Left renal cortex interstitium (tissue), 4 donors: ENCODE measurements at regions not wholly inside any gene's neighbourhood (a gene's known extent, or its start where the extent isn't known, plus 50 kb on each side); places are given as distances from the start of the nearest gene placed in this dataset.

Experiments
- DNase-seq, 4 donors: peaks; one replicate each; pipeline ENCODE4 v3.0.0-alpha.2; 2013; ENCODE audit warnings: low read depth in 4 of 4, low spot score in 2 of 4, missing footprints in 1 of 4

DNA sequence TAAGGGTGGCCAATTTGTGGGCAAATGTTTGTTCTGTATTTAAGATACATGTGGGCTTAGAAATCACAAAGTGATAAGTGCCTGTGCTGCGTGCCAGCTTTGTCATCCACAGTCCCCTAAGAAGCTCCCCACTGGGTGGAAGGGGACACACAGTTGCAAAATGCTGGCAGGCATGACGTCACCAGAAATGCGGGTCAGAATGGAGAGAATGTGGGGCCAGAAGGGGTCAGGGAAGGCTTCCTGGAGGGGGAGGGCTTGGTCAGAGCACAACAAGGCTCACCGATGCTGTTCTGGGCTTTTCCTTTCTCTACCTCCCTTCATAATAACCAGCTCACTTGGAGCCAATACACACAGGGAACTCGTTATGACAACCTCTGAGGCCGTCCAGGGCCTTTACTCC, 207.3 kb downstream of the URI1 start:
- no peak for DNase-seq

DNA sequence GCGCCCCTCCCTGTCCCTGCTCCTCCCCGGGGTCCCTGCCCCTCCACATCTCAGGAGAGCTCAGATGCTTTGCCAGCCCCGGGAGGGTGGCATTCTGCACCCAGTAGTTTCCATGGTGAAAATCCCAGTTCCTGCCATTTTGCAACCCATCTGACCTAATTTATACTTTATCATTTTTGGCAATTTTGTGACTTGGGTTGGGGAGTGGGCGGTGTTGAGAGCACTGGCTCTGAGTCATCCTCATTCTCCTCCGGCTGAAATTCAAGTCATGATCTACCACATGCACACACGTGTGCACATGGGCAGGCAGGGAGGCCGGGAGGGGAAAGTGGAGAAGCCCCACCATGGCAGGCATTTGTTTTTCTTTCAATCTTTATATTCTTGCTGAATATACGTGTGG, 208.6 kb downstream of the URI1 start:
- no peak for DNase-seq

DNA sequence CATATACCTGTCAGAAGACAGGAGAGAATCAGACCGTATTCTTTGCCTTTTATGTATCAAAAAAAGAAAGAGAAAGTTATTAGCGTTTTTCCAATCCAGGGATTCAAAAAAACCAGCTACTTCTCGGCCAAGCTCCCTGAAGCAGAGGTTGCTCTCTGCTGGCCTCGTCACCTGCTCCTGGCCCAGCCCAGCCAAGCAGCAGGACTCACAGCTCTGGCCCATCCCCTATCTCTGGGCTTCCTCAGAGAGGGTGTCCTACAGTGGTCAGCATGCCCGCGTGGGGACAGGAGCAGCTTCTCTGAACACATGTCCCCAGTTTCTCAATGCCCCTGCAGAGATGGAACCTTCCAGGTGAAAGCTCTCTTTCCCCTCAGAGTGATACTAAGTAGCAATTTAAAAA, 209.0 kb downstream of the URI1 start:
- DNase-seq: no peak

DNA sequence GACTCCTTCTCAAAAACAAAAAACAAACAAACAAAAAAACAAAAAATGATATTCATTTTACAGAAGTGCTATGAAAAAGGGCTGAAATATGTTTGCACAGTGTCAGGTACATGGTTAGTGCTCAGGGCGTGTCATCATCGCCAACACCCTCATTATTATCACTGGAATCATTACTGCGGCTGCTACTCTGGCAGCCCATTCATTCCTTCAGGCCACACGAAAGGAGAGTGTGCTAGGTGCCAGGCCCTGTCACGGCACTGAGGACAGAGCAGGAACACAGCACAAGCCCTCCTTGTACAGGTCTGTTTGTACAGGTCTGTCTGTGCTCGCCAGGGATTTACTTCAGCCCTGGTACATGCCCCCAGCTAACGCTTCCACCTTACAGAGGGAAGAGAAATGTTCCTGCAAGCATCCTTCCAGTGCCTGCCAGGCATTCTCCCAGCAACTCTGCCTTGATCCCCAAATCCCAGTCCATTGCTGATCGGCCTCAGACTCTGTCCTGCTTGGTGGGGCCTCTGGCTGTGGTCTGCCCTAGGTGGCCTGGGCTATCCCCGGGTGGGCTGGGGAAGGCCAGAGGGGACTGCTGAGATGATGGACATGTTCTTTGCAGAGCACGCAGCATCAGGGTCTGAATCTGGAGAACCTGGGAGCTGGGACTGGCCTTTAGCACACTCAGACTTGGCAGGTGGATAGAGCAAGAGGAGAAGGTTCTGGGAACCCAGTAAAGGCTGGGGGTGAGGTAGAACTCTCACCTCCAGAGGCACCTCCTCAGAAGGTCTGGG, 210.7 kb downstream of the URI1 start:
- DNase-seq: no peak

DNA sequence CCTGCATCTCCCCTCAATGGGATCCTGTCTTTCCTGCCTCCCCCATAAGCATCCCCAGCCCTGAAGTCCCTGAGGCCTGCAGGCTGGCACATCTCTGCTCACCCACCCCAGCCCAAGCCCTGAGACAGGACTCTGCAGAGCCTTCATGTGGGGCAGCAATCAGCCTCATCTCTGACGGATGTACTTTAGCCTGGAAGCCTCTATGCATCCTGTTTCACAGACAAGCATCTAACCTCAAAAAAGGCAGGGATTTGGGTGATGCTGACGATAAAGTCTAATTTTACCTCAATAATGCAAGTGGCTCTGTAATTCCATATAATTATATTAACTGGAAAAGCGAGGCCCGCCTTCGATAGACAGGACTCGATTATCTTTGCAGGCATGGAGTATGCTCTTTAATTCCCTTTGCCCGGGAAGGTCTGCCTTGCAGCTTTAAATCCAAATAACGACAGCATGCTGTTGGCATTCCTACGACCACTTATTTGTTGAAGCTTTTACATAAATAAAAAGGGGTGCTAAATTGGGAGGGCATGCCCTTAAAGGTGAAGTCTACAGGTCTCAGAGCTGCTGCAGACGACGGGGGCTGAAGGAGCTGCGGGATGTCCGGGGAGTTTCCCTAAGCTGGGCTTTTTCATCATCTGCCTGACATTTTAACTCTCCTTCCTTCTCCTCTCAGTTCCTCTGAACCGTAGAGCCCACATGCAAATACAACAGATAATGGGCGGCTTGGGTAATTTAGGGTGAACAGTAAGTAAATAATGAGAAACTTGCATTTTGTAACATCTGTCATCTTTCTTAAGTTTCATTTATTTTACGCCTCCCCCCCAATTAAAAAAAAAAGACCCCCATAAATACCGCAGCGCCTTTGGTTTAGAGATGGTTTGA, 211.5 kb downstream of the URI1 start:
- no peak for DNase-seq

DNA sequence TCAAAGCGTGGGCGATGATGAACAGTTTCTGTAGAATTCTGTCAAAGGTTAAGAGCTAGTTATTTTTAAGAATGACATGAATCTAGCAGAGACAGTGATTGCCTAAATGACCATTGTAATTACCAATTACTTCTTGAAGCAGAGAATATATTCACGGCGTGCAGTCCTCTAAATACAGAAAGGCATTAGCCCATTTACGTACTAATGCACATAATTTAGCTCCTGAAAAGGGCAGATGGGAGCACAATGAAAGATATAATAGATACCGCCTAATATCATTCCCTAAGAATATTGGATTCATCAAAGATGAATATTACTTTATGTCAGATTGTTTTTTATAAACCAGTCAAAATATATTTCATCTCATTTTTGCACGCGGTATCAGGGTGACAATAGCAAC, 212.4 kb downstream of the URI1 start:
- DNase-seq: no peak

DNA sequence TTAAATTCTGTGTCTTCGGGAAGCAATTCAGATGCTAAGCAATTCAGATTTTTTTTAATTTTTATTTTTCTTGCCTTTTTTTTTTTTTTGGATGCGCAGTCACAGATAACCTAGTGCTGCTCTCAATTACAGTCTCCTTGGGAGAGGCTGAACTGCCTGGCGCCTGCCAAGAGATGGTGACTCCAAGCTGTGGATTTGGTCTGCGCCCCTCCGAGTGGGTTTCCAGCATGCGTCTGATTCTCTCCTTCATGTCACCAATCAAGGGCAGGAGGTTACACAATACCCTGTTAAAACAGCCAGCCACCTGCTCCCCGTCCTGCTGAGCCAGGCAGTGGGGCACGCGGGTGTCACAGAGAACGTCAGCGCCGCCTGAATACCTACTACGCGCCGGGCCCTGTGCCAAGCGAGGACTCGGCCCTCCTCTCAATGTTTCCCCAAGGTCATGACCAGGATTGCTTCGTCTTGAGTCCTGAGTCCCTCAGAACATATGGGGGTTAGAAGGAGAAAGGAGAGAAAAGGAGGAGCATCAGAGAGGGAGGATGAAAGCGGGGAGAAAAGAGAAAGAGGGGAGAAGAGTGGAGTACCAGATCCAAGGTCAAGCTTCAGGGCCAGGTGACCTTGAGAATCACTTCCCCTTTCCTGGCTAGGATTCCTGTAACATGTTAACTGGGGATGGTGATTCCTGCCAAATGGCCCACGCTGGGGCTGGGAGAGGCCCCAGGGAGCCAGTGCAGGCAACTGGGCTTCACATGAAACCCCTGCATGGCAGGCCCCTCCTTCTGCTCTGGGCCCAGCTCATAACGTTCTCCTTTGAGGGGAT, 213.6 kb downstream of the URI1 start:
- DNase-seq: no peak

DNA sequence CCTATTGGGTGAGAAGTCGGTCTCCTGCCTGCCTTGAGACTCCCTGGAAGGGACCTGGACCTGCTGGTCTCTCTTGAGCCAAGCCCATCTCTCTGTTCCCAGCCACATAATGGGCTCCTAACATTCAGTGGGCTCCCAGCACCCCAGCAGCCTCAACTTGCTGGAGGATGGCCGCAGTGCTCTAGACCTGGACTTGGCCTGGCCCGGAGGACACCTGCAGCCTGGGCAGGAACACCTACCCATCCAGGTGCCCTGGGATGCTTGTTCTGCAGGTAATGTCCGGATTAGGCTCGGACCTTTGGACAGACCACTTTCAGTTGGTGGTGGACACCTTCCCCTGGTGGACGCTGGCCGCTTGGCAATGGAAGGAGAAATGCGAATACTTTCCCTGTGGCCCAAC, 214.6 kb downstream of the URI1 start:
- DNase-seq: no peak

DNA sequence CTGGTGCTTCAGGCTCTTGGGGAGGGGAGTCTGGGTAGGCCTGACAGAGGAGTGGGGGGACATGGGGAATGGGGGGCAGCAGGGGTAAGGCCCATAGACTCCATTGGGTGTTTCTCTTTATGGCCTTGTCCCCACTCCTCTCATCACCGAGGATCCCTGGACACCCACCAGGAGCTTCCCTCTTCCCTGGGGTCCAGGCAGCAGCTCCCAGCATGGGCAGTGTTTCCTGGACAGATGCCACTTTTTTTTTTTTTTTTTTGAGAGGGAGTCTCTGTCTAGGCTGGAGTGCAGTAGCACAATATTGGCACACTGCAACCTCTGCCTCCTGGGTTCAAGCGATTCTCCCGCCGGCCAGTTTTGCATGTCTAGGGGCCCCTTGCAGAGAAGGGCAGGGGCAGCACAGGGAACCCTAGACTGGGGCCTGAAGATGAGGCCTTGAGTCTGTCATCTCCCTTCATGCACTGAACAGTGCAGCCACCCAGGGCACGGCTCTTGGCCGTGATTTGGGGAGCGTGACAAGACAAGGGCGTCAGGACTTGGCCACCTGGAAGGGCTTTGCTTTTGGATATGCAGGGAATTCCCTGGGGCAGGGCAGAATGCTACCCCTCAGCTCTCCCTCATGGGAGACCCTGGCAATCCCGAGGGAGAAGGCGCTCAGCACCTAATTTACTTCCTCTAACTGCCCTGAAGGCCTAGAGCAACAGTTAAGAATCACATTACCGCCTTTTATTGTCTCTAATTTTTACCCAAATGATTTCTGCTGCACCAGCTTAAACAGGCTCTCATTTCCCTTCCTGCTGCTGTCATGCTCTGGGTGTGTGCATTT, 213.9 kb upstream of the ZNF536 start:
- DNase-seq: no peak

DNA sequence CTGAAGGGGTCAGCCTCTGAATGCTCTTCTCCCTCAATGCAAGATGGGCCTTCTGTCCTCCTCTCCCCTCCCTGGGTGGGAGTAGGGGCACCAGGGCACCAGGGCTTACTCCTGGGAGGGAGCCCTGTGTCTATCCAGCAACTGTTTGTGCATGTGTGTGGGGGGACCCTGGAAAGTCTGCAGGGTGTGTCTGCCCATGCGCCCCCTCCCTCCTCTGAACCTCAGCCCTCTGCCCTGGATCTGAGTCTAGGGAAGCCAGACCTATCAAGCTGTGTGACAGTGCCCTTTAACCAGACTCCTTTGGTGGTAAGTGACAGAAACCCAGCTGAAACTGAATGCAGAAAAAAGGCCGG, 213.3 kb upstream of the ZNF536 start:
- no peak for DNase-seq

DNA sequence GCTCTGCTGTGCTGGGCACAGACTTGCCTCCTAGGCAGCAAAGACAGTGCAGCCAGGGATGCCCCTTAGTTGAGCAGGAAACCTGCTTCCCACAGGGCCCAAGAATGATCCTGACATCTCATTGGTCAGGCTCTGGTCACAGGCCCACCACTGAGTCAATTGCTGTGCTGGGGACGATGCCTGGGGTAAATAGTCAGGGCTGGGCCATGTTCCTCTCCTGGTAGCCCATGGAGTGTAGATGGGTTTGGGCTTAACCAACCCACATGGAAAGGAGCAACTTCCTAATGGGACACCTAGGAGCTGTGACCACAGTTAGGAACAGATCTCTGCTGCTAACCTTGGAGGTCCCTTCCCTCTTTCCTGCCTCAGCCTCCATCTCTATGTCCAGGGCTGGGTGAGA, 212.5 kb upstream of the ZNF536 start:
- DNase-seq: no peak

DNA sequence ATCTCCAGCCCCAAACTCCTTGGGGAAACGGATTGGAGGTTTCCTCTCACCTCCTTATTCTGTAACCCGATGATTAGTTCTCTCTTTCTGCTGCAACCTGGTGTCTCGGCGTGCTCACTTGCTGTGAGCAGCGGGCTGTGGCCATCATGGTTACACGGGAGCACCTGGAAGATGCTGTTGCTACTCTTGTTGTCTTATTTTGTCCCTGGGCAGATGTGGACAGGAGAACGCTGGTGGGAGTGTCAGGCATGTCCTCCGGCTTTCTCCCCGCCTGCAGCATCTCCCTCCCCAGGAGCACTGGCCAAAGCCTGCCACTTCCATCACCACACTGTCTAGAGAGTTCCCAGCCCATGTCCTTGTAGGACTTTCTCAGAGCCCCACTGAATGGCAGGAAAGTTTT, 211.8 kb upstream of the ZNF536 start:
- no peak for DNase-seq

DNA sequence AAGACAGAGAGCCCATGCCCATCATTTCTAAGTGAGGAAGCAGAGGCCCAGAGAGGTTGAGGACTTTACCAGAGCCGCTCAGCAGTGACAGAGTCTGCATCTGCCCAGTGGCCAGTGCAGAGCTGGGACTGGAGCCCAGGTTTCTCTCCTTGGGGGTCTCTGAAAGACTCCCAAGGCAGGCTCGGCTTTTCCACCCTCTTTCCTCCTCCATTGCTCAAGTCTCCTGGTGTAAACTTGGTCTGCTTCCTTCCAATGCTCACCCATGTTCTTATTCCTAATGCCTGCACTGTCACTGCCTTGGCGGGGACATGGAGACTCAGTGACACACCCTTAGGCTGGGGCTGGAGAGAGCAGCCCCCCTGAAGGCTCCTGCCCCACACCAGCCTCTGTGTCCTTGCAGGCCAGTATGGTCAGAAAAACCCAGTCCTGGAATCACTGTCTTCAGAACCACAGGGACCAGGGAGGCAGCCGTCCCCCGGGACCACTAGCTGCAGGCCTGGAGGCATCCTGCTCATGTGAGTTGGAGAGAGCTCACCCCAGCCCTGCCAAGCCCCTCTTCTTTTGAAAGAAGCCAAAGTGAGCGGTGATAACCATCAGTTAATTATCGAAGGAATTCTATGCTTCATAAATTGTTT, 211.0 kb upstream of the ZNF536 start:
- DNase-seq: no peak

DNA sequence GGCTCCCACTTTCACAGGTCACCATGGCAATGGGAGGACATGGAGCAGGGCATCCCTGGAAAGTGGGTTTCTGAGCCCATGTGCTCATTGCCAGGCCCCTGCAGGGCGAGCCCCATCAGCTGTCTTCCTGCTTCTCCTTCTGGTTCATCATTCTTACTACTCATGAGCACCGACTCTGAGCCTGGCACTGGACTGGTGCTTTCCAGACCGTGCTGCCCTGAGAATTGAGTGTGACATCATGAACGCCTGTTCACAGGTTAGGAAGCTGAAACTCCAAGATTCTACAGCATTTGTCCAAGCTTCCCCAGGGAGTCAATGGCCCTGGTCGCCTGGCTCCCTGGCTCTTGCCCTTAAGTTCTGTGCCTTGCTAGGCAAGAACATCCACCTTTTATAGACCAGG, 210.4 kb upstream of the ZNF536 start:
- DNase-seq: no peak

DNA sequence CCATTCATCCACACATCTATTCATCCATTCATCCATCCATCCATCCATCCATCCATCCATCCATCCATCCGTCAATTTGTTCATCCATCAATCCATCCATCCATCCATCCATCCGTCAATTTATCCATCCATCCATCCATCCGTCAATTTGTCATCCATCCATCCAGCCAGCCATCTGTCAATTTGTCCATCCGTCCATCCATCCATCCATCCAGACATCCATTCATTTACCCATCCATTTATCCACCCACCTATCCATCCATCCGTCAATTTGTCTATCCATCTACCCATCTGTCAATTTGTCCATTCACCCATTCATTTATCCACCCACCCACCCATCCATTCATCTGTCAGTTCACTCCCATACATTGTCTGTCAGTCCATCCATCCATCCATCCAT, 209.5 kb upstream of the ZNF536 start:
- no peak for DNase-seq

DNA sequence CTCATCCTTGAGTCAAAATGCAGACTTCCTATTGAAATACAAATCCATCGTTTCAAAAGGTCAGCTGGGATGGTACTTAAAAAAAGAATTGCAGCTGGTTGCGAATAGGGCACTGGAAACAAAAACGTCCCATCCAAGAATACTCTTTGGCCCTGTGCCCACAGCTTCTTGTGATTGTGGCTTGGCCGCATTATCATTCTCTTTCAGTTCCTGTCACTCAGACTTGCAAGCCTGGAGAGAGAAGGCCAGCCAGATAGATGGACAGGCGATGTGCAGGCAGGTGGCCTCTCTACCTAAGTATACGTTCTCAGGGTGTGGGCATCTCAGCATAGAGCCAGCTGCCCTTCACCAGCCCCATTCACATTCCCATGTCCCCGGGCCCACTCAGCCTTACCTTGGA, 208.5 kb upstream of the ZNF536 start:
- DNase-seq: no peak

DNA sequence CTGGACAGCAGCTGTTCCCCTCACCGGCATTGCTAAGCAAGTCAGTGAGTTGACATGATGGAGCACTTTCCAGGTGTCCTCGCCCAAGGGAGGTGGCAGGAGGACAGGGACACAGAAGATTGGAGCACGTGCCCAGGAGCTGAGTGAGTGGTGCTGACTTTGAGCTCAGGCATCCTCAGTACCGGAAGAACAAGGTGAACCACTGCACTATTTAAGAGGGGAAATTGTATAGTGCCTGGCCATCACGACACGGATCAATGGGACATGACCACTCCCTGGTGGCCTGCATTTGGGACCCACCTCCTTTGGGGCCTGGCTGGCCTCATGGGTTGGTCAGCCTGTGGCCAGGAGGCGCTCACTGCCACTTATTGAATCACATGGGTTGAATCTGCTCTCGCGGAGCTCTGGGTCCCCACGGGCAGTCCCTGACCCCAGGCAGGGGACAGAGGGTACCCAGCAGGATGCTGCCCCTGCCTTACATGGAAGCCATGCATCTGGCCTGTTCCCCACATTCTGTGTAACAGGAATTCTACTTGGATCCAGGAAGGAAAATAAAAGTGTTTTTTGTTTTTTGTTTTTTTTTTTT, 206.9 kb upstream of the ZNF536 start:
- DNase-seq: no peak

DNA sequence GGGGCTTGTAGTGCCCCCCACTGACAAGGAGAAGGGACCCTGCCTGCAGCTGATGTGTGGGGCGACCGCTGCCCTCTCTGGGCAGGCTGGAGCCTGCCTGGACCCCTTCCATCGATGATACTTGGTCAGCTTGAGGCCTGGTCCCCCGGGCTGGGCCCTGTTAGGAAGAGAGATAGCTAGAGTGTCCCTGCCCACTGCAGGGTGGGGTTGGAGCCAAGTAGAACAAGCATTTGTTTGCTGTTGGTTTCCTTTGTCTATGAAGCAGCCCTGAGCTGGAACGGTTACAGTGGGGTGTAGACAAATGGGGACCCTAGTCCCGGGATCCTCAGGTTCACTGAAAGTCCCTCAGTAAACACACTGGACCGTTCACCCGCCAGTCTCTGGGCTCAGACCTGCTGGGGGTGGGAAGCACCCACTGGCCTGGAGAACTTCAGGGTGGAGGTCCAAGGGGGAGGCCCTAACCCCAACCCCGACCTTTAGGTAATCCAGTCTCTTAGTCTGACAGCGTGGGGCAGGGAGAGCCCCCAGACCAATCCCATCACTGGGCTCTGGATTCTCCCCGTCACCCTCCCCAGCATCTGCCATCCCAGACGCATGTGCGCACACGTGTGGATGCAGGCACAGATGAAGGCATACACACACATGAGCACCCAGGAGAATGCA, 204.8 kb upstream of the ZNF536 start:
- DNase-seq: no peak

DNA sequence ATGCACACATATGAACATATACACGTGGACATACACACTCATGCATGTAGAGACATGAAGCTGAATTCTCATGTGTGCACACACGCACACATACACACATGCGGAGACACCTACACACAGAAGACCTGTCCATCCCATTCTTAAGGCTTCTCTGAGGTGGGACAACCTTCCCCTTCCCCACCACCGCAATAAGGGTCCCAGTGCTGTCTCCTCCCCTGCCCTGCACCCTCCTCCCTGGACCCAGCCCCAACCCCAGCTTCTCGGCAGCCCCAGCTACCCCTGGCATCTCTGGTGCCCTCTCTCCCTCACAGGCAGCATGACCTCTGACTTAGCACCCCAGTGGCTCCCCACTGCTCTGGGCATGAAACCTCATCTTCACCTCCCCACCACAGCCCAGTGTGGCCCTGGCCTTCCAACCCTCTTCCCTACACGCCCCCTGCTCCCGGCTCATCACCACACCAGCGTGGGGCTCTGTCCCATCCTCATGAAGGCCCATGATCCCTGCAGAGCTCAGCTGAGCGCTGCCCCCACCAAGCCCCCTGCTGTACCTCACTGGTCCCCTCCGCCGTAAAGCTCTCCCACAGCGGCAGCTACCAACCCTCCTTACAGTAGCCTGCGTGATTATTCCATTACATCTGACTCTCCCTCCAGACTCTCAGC, 204.1 kb upstream of the ZNF536 start:
- DNase-seq: no peak
